ENCODE measurements at regions not wholly inside any gene's neighbourhood (a gene's known extent, or its start where the extent isn't known, plus 50 kb on each side); places are given as distances from the start of the nearest gene placed in this dataset.
"Not testable (repeated sequence)": the region's sequence is repeated elsewhere in the genome, so short reads cannot be mapped to it uniquely, and the experiment has no call there.

GRCh38 chr1:83097715-83098114 is 901.2 kb downstream of the TTLL7 start:
- no peak for DNase-seq (ENCODE audit: low read depth in 2 of 2)

GRCh38 chr1:83095570-83095969 is 903.4 kb downstream of the TTLL7 start:
- DNase-seq (ENCODE audit: low read depth in 2 of 2) = no peak

GRCh38 chr1:83090195-83090594 is 908.7 kb downstream of the TTLL7 start:
- DNase-seq (ENCODE audit: low read depth in 2 of 2) = no peak

GRCh38 chr1:83087851-83088250 is 911.1 kb downstream of the TTLL7 start:
- no peak for DNase-seq (ENCODE audit: low read depth in 2 of 2)

GRCh38 chr1:83086986-83087512 is 911.9 kb downstream of the TTLL7 start:
- no peak for DNase-seq (ENCODE audit: low read depth in 2 of 2)

GRCh38 chr1:83086346-83086745 is 912.6 kb downstream of the TTLL7 start:
- DNase-seq (ENCODE audit: low read depth in 2 of 2) = no peak

- no peak for DNase-seq (ENCODE audit: low read depth in 2 of 2)
Observed at GRCh38 chr1:83083589-83084224, 915.2 kb downstream of the TTLL7 start.

GRCh38 chr1:83077411-83077810 is 921.5 kb downstream of the TTLL7 start:
- no peak for DNase-seq (ENCODE audit: low read depth in 2 of 2)

- DNase-seq (ENCODE audit: low read depth in 2 of 2) = no peak
Observed at GRCh38 chr1:83075107-83075506, 923.8 kb downstream of the TTLL7 start.

GRCh38 chr1:83067954-83068353 is 931.0 kb downstream of the TTLL7 start:
- no peak for DNase-seq (ENCODE audit: low read depth in 2 of 2)

- peak; percentile 1 to 11 for DNase-seq (ENCODE audit: low read depth in 2 of 2)
Observed at GRCh38 chr1:83065952-83066727, 932.8 kb downstream of the TTLL7 start.

- peak in 1 of 2 donors; percentile 17 for DNase-seq (ENCODE audit: low read depth in 2 of 2)
Observed at GRCh38 chr1:83064589-83065242, 934.2 kb downstream of the TTLL7 start.

GRCh38 chr1:83060651-83061390 is 938.1 kb downstream of the TTLL7 start:
- DNase-seq (ENCODE audit: low read depth in 2 of 2) = no peak

GRCh38 chr1:83060221-83060620 is 938.7 kb downstream of the TTLL7 start:
- DNase-seq (ENCODE audit: low read depth in 2 of 2) = no peak

- DNase-seq (ENCODE audit: low read depth in 2 of 2) = no peak
Observed at GRCh38 chr1:83058327-83058726, 940.6 kb downstream of the TTLL7 start.

GRCh38 chr1:83055391-83056170 is 943.4 kb downstream of the TTLL7 start:
- no peak for DNase-seq (ENCODE audit: low read depth in 2 of 2)

- no peak for DNase-seq (ENCODE audit: low read depth in 2 of 2)
Observed at GRCh38 chr1:83053446-83053845, 945.5 kb downstream of the TTLL7 start.

GRCh38 chr1:83052865-83053264 is 946.1 kb downstream of the TTLL7 start:
- DNase-seq (ENCODE audit: low read depth in 2 of 2) = no peak

GRCh38 chr1:83051053-83051452 is 947.9 kb downstream of the TTLL7 start:
- DNase-seq (ENCODE audit: low read depth in 2 of 2) = not testable (repeated sequence)

GRCh38 chr1:83043244-83043643 is 955.7 kb downstream of the TTLL7 start:
- no peak for DNase-seq (ENCODE audit: low read depth in 2 of 2)

GRCh38 chr1:83039091-83039490 is 959.8 kb downstream of the TTLL7 start:
- not testable (repeated sequence) for DNase-seq (ENCODE audit: low read depth in 2 of 2)

Measured in lung microvascular endothelial cell (primary cell).